ENCODE measurements at regions not wholly inside any gene's neighbourhood (a gene's known extent, or its start where the extent isn't known, plus 50 kb on each side); places are given as distances from the start of the nearest gene placed in this dataset.

GRCh38 chr2:53445383-53446070, 322.1 kb upstream of the CHAC2 start:
- no peak for FAIRE-seq

GRCh38 chr2:53442783-53443182, 324.8 kb upstream of the CHAC2 start:
- FAIRE-seq: no peak

GRCh38 chr2:53442093-53442492, 325.5 kb upstream of the CHAC2 start:
- FAIRE-seq: no peak

DNA sequence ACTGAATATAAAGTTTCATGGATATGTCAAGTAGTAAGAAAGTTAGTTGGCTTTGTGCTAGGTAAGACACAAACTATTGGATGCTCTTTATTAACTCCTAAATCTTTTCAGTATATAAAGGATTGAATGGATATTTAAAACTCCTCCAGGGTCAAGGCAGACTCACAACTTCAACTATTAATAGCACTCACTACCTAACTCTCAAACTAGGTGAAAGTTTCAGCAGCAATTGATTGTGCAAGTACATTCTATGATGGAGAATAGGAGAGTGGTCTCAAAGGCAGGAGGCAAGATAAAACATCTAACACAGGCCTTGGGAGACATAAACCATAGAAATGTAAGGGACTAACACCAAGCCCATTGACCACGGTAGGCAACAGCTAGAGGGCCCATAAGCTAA, 328.9 kb upstream of the CHAC2 start:
- no peak for FAIRE-seq

GRCh38 chr2:53438100-53438499, 329.5 kb upstream of the CHAC2 start:
- FAIRE-seq: no peak

DNA sequence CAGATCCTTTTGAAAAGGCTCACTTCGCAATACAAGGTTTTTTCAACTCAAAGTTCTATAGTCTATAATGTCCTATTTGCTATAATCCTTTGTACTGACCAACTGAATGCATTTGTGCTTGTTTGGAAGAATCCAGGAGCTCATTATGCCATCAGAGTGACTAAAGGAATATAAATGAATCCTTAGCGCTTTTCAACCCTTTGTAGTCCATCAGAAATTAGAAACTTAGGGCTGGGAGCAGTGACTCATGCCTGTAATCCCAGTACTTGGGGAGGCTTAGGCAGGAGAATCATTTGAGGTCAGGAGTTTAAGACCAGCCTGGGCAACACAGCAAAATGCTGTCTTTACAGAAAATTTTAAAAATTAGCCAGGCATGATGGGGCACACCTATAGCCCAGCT, 330.2 kb upstream of the CHAC2 start:
- no peak for FAIRE-seq

GRCh38 chr2:53436882-53437281, 330.7 kb upstream of the CHAC2 start:
- no peak for FAIRE-seq

DNA sequence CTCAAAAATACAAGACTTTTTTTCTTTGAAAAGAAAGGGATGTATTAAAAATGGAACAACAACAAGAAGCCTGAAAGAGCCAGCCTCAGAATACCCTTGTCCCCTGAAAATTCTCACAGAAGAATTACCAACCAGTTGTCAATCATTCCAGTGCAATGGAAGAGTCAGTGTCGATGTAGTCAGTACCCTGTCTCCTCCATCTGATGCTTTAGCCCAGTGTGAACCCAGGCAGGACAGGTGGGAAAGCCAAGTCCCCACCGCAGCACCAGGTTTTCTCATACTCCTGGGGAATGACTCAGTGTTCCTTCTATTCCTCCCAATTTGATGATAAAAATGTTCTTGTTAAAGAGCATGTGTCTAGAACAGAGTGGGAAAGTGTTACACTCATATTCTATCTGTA, 332.0 kb upstream of the CHAC2 start:
- no peak for FAIRE-seq

DNA sequence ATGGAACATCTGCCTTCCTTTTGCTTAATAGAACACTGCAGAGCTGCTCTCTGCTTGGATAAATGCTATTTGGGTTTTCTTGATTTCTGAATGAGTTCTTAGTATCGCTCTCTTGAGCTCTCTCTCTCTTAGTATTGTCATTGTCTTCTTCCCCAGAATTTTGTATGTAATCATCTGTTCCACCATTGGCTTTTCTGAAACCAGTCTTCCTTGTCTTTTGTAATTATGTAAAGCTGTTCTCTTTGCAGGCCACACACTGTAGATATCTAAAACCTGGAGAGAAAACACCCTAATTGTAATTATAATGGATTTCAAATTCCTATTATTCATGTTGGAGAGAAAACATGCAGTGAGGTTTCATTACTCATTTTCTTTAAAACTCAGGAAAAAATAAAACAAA, 333.1 kb upstream of the CHAC2 start:
- FAIRE-seq: no peak

- FAIRE-seq: no peak
Observed at GRCh38 chr2:53432936-53433335, 334.7 kb upstream of the CHAC2 start.

DNA sequence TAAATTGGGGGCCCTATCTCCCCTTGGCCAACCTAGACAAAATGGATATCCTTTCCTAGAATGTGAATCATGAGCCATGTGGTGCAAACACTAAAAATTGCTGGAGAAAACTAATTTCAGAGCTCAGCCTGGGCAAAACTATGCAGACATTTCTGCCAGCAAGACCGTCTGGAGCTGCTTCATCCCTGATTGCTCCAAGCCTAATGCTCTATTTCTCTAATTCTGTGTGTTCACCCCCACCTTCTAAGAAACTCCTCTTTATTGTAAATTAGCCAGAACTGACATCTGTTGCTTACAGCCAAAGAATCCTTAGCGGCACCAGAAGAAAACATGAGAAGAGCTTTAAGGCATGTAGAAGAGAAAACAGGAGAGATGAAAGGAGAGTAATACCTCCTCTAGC, 337.7 kb upstream of the CHAC2 start:
- FAIRE-seq: no peak

- FAIRE-seq: no peak
Observed at GRCh38 chr2:53424902-53425301, 342.7 kb upstream of the CHAC2 start.

DNA sequence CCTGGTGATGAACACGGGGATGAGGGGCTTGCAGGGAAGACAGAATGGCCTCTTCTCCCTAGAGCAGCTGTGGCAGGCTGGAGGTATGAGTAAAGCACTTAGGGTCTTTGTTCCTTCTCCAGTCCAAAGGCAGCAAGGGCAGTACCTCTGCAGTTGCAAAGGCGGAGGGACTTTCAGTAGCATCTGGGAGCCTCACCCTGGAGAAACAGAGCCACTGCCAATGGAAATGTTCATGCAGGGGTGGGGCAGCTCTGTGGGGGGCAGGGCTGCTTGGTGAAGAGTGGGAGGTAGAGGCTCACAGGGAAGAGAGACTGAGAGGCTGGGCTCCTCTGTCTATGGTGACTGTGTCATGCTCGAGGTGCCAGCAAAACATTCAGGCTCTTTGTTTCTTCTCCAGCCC, 344.1 kb upstream of the CHAC2 start:
- FAIRE-seq: no peak

GRCh38 chr2:53422979-53423378, 344.6 kb upstream of the CHAC2 start:
- FAIRE-seq: no peak

GRCh38 chr2:53417385-53417784, 350.2 kb upstream of the CHAC2 start:
- no peak for FAIRE-seq

DNA sequence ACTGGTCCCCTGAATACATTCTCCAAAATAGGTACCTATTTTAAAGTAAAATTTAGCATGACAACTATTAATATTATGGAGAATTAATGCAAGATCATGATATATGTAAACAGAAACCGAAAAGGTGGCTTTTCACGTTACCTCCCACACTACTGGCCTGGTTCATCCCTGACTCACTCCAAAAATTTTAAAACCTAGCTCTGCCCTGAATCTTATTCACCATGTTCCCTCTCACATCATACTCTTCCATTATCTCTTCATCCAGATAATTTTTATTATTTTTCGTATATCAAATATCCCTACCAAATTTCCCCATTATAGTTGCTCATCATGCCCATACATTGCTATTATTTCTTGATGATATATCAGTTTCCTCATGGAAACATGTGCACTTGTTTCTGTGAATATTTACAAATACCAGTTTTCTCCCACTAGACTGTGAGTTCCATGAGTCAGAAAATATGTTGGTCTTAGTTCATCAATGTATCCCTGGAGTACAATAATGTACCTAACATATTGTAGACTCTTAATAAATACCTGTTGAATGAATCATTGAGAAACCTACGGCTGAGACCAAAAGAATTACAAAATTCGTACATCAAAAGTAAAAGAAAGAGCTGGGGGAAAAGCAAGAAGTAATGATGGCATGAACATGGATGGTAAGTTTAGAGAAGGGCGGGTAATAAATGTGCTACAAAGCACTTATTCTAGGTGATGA, 360.1 kb upstream of the CHAC2 start:
- FAIRE-seq: no peak

DNA sequence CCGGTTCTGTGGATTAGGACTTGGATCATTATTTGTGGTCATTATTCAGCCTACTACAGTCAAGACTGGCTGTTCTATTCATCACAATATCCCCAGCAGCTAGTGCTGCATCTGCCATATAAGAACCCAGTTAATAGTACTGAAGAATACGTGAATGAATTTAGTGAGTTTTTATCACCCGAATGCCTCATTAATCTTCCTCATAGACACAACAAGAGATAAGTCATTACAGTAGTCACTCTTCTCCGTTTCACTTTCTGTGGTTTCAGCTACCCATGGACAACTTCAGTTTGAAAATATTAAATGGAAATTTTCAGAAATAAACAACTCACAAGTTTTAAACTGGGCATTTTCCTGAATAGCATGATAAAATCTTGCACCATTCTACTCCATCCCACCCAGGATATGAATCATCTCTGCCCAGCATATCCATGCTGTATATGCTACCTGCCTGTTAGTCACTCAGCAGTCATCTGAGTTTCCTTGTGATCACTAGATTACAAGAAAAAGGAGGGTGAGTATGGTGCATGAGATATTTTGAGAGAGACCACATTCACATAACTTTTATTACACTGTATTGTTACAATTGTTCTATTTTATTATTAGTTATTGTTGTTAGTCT, 363.7 kb upstream of the CHAC2 start:
- no peak for FAIRE-seq

DNA sequence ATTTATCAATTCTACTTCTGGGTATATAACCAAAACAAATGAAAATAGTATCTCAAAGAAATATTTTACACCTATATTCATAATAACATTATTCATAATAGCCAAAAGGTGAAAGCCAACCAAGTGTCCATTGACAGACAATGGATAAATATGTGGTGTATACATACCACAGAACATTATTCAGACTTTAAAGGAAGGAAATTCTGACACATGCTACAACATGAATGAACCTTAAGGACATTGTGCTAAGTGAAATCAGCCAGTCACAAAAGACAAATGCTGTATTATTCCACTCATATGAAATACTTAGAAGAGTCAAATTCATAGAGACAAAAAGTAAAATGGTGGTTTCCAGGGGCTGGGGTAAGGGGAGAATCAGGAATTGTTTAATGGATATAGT, 370.5 kb upstream of the CHAC2 start:
- no peak for FAIRE-seq

DNA sequence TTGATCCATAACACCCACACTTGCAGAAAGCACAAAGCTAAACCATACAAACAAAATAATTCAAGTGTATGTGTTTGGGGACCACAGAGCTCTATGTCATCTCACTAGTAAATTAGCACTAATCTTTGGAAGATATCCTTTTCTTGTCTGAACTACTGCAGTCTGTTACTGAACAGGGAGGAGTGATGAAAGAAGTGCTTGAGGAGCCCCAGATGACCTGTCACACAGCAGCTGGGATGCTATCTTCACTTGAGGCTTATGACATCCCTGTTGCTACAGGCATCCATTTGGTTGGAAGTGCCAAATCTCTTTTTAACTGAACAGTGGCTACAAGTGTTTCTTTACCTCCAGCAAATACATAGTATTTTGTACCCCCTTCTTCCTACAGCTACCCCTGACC, 386.3 kb upstream of the CHAC2 start:
- FAIRE-seq: no peak

DNA sequence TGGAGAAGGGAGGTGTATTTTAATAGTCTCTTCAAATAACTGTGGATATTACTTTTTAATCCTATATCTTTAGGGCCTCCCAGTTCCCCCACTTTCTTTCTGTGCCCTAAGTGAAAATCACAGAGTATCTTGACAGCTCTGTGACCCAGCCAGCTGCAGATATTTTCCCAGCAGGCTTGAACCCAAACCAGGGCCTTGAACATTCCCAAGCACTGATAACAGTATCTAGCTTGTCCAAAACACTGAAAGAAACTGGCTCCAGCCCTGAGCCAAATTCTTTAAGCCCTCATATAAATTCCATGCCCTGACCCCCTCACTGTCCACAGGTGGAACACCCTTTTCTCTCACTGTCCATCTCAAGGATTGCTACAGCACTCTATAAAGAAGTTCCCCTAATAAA, 388.1 kb upstream of the CHAC2 start:
- FAIRE-seq: no peak

GRCh38 chr2:53378791-53379190, 388.8 kb upstream of the CHAC2 start:
- FAIRE-seq: no peak

- no peak for FAIRE-seq
Observed at GRCh38 chr2:53373126-53373525, 394.5 kb upstream of the CHAC2 start.

DNA sequence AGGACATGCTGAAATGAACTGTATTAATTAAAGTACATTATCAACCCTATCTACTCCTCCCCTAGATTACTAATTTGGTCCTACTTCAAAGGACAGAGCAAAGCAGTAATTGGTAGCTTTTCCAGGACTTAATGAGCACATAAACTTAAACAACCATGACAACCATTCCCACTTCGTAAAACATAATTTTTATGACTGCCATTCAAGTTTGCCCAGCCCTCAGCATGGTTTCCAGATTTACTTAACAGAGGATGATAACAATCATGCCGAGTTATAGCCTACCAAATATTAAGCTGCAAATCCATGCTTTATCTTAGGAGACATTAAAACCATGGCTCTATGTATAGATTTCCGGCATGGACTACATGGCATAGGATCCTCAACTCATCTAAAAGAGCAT, 401.1 kb upstream of the CHAC2 start:
- FAIRE-seq: no peak

GRCh38 chr2:53362934-53363333, 404.7 kb upstream of the CHAC2 start:
- no peak for FAIRE-seq
